CD4-positive, alpha-beta memory T cell (primary cell): ENCODE measurements at regions not wholly inside any gene's neighbourhood (a gene's known extent, or its start where the extent isn't known, plus 50 kb on each side); places are given as distances from the start of the nearest gene placed in this dataset.

Experiments
- CTCF ChIA-PET: fragments of 350-600 bp; sonication (Branson Sonifier 250); formaldehyde crosslinking; loops from one replicate; lab custom pipeline; 2021; ENCODE audit warnings: inconsistent platforms; ENCODE audit not compliant: partially characterized antibody; lab: Charles Lee
- POLR2A ChIA-PET: fragments of 350-600 bp; sonication (Branson Sonifier 250); formaldehyde crosslinking; loops from one replicate; lab custom pipeline; 2021; ENCODE audit not compliant: partially characterized antibody; lab: Charles Lee
- DNase-seq, 5 donors: peaks; one replicate each; pipeline versions ENCODE4 v3.0.0 to v3.0.0-alpha.2; 2020 to 2022; ENCODE audit warnings: mixed read lengths in 1 of 5
- H3K27ac ChIP-seq: one replicate; pipeline ENCODE4 v1.7.0; 2013; ENCODE audit warnings: low read depth, low read length
- H3K27me3 ChIP-seq: 2 replicates; pipeline ENCODE4 v1.7.0; 2013; ENCODE audit warnings: mild to moderate bottlenecking, low read length, moderate library complexity; ENCODE audit not compliant: insufficient read depth
- H3K36me3 ChIP-seq: 2 replicates; pipeline ENCODE4 v1.7.0; 2013; ENCODE audit warnings: mild to moderate bottlenecking, low read length, moderate library complexity; ENCODE audit not compliant: insufficient read depth
- H3K4me1 ChIP-seq: 2 replicates; pipeline ENCODE4 v1.7.0; 2013; ENCODE audit warnings: mild to moderate bottlenecking, low read length, moderate library complexity; ENCODE audit not compliant: insufficient read depth
- H3K4me3 ChIP-seq, 2 donors: one replicate each; pipeline ENCODE4 v1.7.0; 2013; ENCODE audit warnings: low read length in 2 of 2, mild to moderate bottlenecking in 1 of 2
- H3K9me3 ChIP-seq, 2 donors: one replicate each; pipeline ENCODE4 v1.7.0; 2013; ENCODE audit warnings: low read length in 2 of 2, control low read depth in 1 of 2; ENCODE audit not compliant: control insufficient read depth in 1 of 2
- H3K27ac Mint-ChIP-seq, 7 donors: one replicate each; pipeline ENCODE4 v1.8.0; 2020 to 2021; ENCODE audit warnings: mixed read lengths in 7 of 7, mild to moderate bottlenecking in 6 of 7, inconsistent platforms in 3 of 7, moderate library complexity in 3 of 7
- H3K27me3 Mint-ChIP-seq, 2 donors: one replicate each; pipeline ENCODE4 v1.8.0; 2020 to 2021; ENCODE audit warnings: mixed read lengths in 2 of 2
- H3K36me3 Mint-ChIP-seq, 2 donors: one replicate each; pipeline ENCODE4 v1.8.0; 2020 to 2021; ENCODE audit warnings: mixed read lengths in 2 of 2, inconsistent platforms in 1 of 2, mild to moderate bottlenecking in 1 of 2
- H3K4me1 Mint-ChIP-seq, 4 donors: one replicate each; pipeline ENCODE4 v1.8.0; 2020 to 2021; ENCODE audit warnings: mixed read lengths in 4 of 4, mild to moderate bottlenecking in 1 of 4
- H3K4me3 Mint-ChIP-seq, 8 donors: one replicate each; pipeline ENCODE4 v1.8.0; 2020 to 2021; ENCODE audit warnings: mixed read lengths in 8 of 8, mild to moderate bottlenecking in 7 of 8, moderate library complexity in 6 of 8, inconsistent platforms in 3 of 8
- H3K9me3 Mint-ChIP-seq, 8 donors: one replicate each; pipeline ENCODE4 v1.8.0; 2020 to 2021; ENCODE audit warnings: mixed read lengths in 8 of 8, mild to moderate bottlenecking in 5 of 8, inconsistent platforms in 3 of 8, moderate library complexity in 1 of 8
- intact Hi-C: fragments of 100-400 bp; cut with micrococcal nuclease; formaldehyde crosslinking; loops from one replicate; pipeline ENCODE4 v1.15.1; 2023

DNA sequence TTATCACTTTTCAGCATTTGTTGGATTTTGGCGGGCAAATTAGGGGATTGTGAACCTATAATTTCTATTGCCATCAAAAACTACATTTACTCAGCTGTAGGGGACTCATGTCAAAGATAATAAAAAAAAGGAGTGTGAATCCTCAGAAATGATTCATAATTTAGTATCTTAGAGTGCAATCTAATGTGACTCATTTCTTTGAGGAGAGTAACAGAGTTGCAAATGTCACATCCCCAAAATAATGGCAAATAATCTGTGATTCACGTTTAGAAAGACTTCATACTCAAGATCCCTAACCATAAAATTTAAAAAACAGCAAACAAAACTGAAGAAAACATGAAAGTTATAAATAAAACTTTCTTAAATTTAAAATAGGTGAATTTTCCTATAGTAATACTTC lies 373.0 kb downstream of the CDH2 start:
- Mint-ChIP-seq H3K27ac (no peak overlapping the region), H3K27me3 (no peaks in the 10 kb centered on the region), H3K36me3 (no peaks in the 10 kb centered on the region)

GRCh38 chr18:27797484-27797883 lies 379.4 kb downstream of the CDH2 start:
- H3K36me3 ChIP-seq, result no peaks in the 10 kb centered on the region
- no peak overlapping the region for H3K27ac ChIP-seq
- intact Hi-C loops, result no loop called here
- no peaks in the 10 kb centered on the region for H3K27me3 Mint-ChIP-seq
- H3K4me1 ChIP-seq, result no peaks in the 10 kb centered on the region
- H3K4me1 Mint-ChIP-seq, result no peaks in the 10 kb centered on the region
- POLR2A ChIA-PET, result no interaction called here
- H3K27ac Mint-ChIP-seq, result no peak overlapping the region
- no peak for DNase-seq
- no peak overlapping the region for H3K4me3 ChIP-seq
- H3K9me3 Mint-ChIP-seq, result peaks cover 0 to 13% (median 7%) of the 10 kb centered on the region in 8 donors
- H3K27me3 ChIP-seq, result no peaks in the 10 kb centered on the region
- H3K9me3 ChIP-seq, result no peaks in the 10 kb centered on the region
- CTCF ChIA-PET, result no interaction called here
- no peaks in the 10 kb centered on the region for H3K36me3 Mint-ChIP-seq
- H3K4me3 Mint-ChIP-seq, result no peak overlapping the region

More for the DNA sequence above, 373.0 kb downstream of the CDH2 start:
- no peak for DNase-seq
- Histone ChIP-seq H3K9me3 (no peaks in the 10 kb centered on the region), H3K4me1 (no peaks in the 10 kb centered on the region), H3K4me3 (no peak overlapping the region), H3K27ac (no peak overlapping the region), H3K27me3 (no peaks in the 10 kb centered on the region), H3K36me3 (no peaks in the 10 kb centered on the region)
- no peaks in the 10 kb centered on the region for H3K4me1 Mint-ChIP-seq
- H3K4me3 Mint-ChIP-seq, result no peak overlapping the region
- peaks cover 3 to 23% (median 9%) of the 10 kb centered on the region in 8 donors for H3K9me3 Mint-ChIP-seq
- POLR2A ChIA-PET, result no interaction called here
- intact Hi-C loops, result no loop called here
- CTCF ChIA-PET, result no interaction called here

GRCh38 chr18:27794181-27794926 lies 382.6 kb downstream of the CDH2 start:
- Mint-ChIP-seq H3K4me1 (no peaks in the 10 kb centered on the region), H3K27ac (no peak overlapping the region), H3K27me3 (no peaks in the 10 kb centered on the region), H3K4me3 (no peak overlapping the region), H3K36me3 (no peaks in the 10 kb centered on the region), H3K9me3 (peaks cover 2 to 10% (median 6%) of the 10 kb centered on the region in 8 donors)
- Histone ChIP-seq H3K27me3 (no peaks in the 10 kb centered on the region), H3K9me3 (no peaks in the 10 kb centered on the region), H3K27ac (no peak overlapping the region), H3K36me3 (no peaks in the 10 kb centered on the region), H3K4me1 (no peaks in the 10 kb centered on the region), H3K4me3 (no peak overlapping the region)
- CTCF ChIA-PET, result no interaction called here
- intact Hi-C loops, result no loop called here
- POLR2A ChIA-PET, result no interaction called here
- no peak for DNase-seq

DNA sequence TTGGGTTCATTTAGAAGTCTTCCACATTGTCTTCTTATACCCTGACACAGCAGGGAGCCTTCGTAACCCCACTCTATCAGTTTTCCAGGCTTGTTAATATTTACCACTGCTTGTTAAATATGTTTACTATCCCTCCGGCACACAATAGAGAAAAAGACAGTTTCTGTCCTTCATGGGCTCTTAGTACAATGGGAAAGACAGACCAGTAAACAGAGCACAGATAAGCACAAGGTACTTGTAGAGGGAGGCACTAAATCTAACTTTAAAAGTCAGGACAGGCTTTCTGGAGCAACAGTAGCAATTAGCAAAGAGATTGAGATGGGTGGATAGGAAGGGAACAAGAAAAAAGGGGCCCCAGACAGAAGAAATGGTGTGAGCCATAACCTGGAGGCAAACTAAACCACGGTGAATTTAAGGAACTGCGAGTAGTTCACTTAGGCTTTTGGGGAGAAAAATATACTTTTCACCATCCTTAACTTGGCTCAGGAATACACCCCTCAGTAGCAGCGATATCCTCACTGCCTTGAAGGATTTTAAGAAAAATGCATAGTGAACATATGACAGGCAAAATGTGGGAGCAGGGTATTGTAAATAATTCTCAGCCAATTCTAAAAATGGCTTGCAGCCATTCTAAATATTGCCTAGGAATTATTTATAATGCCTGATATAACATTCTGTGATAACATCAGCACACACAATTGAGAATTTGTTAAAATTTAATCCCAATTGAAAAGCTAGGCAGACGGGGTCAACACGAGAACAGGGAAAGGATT lies 383.7 kb downstream of the CDH2 start:
- Histone ChIP-seq H3K4me3 (no peak overlapping the region), H3K9me3 (no peaks in the 10 kb centered on the region), H3K36me3 (no peaks in the 10 kb centered on the region), H3K4me1 (no peaks in the 10 kb centered on the region), H3K27ac (no peak overlapping the region), H3K27me3 (no peaks in the 10 kb centered on the region)
- no peak for DNase-seq
- no peak overlapping the region for H3K4me3 Mint-ChIP-seq
- POLR2A ChIA-PET, result no interaction called here
- H3K9me3 Mint-ChIP-seq, result peaks cover 2 to 10% (median 4%) of the 10 kb centered on the region in 8 donors
- H3K27me3 Mint-ChIP-seq, result no peaks in the 10 kb centered on the region
- H3K4me1 Mint-ChIP-seq, result no peaks in the 10 kb centered on the region
- intact Hi-C loops, result no loop called here
- H3K27ac Mint-ChIP-seq, result no peak overlapping the region
- CTCF ChIA-PET, result no interaction called here
- no peaks in the 10 kb centered on the region for H3K36me3 Mint-ChIP-seq

DNA sequence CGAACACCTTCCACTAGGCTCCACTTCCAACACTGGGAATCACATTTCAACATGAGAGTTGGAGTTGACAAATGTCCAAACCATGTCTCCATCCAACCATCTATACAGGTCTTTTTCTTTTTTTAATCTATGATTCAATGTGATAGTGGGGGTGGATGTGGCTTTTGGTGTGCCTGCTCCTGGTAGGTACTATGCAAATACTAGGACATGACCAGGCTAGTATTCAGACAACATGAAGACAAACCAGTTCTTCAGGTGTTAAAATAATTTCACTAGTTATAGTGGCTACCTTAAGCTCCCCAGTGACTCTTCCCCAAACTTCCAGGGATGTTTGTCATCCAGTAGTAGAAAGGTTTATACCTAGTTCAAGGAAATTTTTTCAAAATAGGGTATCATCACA lies 387.5 kb downstream of the CDH2 start:
- Mint-ChIP-seq H3K4me1 (no peaks in the 10 kb centered on the region), H3K27me3 (no peaks in the 10 kb centered on the region), H3K27ac (no peak overlapping the region), H3K4me3 (no peak overlapping the region), H3K9me3 (peaks cover 2 to 18% (median 10%) of the 10 kb centered on the region in 8 donors), H3K36me3 (no peaks in the 10 kb centered on the region)
- Histone ChIP-seq H3K9me3 (peaks cover 0 to 3% of the 10 kb centered on the region in 2 donors), H3K27me3 (no peaks in the 10 kb centered on the region), H3K27ac (no peak overlapping the region), H3K4me3 (no peak overlapping the region), H3K4me1 (no peaks in the 10 kb centered on the region), H3K36me3 (no peaks in the 10 kb centered on the region)
- intact Hi-C loops, result no loop called here
- CTCF ChIA-PET, result no interaction called here
- POLR2A ChIA-PET, result no interaction called here
- DNase-seq, result no peak

GRCh38 chr18:27787547-27787946 lies 389.4 kb downstream of the CDH2 start:
- ChIA-PET CTCF (no interaction called here), POLR2A (no interaction called here)
- no peak for DNase-seq
- H3K36me3 ChIP-seq, result no peaks in the 10 kb centered on the region
- intact Hi-C loops, result no loop called here
- H3K4me1 ChIP-seq, result no peaks in the 10 kb centered on the region
- no peak overlapping the region for H3K4me3 ChIP-seq
- no peaks in the 10 kb centered on the region for H3K36me3 Mint-ChIP-seq
- H3K4me3 Mint-ChIP-seq, result no peak overlapping the region
- no peaks in the 10 kb centered on the region for H3K27me3 ChIP-seq
- peaks cover 4 to 25% (median 11%) of the 10 kb centered on the region in 8 donors for H3K9me3 Mint-ChIP-seq
- H3K27ac ChIP-seq, result no peak overlapping the region
- H3K27ac Mint-ChIP-seq, result no peak overlapping the region
- no peaks in the 10 kb centered on the region for H3K4me1 Mint-ChIP-seq
- peaks cover 0 to 3% of the 10 kb centered on the region in 2 donors for H3K9me3 ChIP-seq
- no peaks in the 10 kb centered on the region for H3K27me3 Mint-ChIP-seq

- no peak overlapping the region for H3K4me3 ChIP-seq
- no peak overlapping the region for H3K27ac Mint-ChIP-seq
- intact Hi-C loops, result no loop called here
- no peak overlapping the region for H3K27ac ChIP-seq
- peaks cover 4 to 24% (median 13%) of the 10 kb centered on the region in 8 donors for H3K9me3 Mint-ChIP-seq
- H3K27me3 ChIP-seq, result no peaks in the 10 kb centered on the region
- no peak overlapping the region for H3K4me3 Mint-ChIP-seq
- no peaks in the 10 kb centered on the region for H3K36me3 ChIP-seq
- ChIA-PET POLR2A (no interaction called here), CTCF (no interaction called here)
- H3K36me3 Mint-ChIP-seq, result no peaks in the 10 kb centered on the region
- H3K4me1 Mint-ChIP-seq, result no peaks in the 10 kb centered on the region
- no peaks in the 10 kb centered on the region for H3K4me1 ChIP-seq
- H3K27me3 Mint-ChIP-seq, result no peaks in the 10 kb centered on the region
- no peak for DNase-seq
- H3K9me3 ChIP-seq, result peaks cover 0 to 3% of the 10 kb centered on the region in 2 donors
These were observed 391.0 kb downstream of the CDH2 start for GRCh38 chr18:27785815-27786471.
